ENCODE measurements at regions not wholly inside any gene's neighbourhood (a gene's known extent, or its start where the extent isn't known, plus 50 kb on each side); places are given as distances from the start of the nearest gene placed in this dataset.

GRCh38 chr12:115043079-115043478 is 359.1 kb upstream of the TBX3 start:
- Histone ChIP-seq H3K4me3 (no peak overlapping the region), H3K27ac (no peak overlapping the region)
- TF ChIP-seq CTCF (IDR thresholded peaks at IDR 0.05): no peak
- DNase-seq (ENCODE audit: low spot score): no peak

- DNase-seq (ENCODE audit: low spot score): no peak
- Histone ChIP-seq H3K27ac (no peak overlapping the region), H3K4me3 (no peak overlapping the region)
- no peak for TF ChIP-seq CTCF (IDR thresholded peaks at IDR 0.05)
Measured at GRCh38 chr12:115042341-115042740, 358.4 kb upstream of the TBX3 start.

- no peak for TF ChIP-seq CTCF (IDR thresholded peaks at IDR 0.05)
- Histone ChIP-seq H3K4me3 (no peak overlapping the region), H3K27ac (no peak overlapping the region)
- DNase-seq (ENCODE audit: low spot score): no peak
Measured at GRCh38 chr12:115037830-115038229, 353.9 kb upstream of the TBX3 start.

GRCh38 chr12:115035535-115036107 is 351.6 kb upstream of the TBX3 start:
- DNase-seq (ENCODE audit: low spot score): no peak
- no peak overlapping the region for H3K4me3 ChIP-seq

GRCh38 chr12:115032521-115032920 is 348.5 kb upstream of the TBX3 start:
- DNase-seq (ENCODE audit: low spot score): no peak
- no peak for TF ChIP-seq CTCF (IDR thresholded peaks at IDR 0.05)
- Histone ChIP-seq H3K4me3 (no peak overlapping the region), H3K27ac (no peak overlapping the region)

More at GRCh38 chr12:115035535-115036107, 351.6 kb upstream of the TBX3 start:
- H3K27ac ChIP-seq: no peak overlapping the region
- TF ChIP-seq CTCF (IDR thresholded peaks at IDR 0.05): no peak

GRCh38 chr12:115030017-115030416 is 346.0 kb upstream of the TBX3 start:
- no peak for DNase-seq (ENCODE audit: low spot score)
- no peak overlapping the region for H3K27ac ChIP-seq
- TF ChIP-seq CTCF (IDR thresholded peaks at IDR 0.05): no peak
- H3K4me3 ChIP-seq: no peak overlapping the region

GRCh38 chr12:115024531-115024930 is 340.6 kb upstream of the TBX3 start:
- DNase-seq (ENCODE audit: low spot score): no peak
- Histone ChIP-seq H3K4me3 (no peak overlapping the region), H3K27ac (no peak overlapping the region)
- TF ChIP-seq CTCF (IDR thresholded peaks at IDR 0.05): no peak

Measured in coronary artery (tissue), 2 donors.